Right lobe of liver (tissue), 4 donors: ENCODE measurements at regions not wholly inside any gene's neighbourhood (a gene's known extent, or its start where the extent isn't known, plus 50 kb on each side); places are given as distances from the start of the nearest gene placed in this dataset.

Source experiments
- POLR2A ChIP-seq: fragments of 450-650 bp; IDR thresholded peaks from one replicate; pipeline ENCODE4 v1.6.1; 2017; ENCODE audit warnings: antibody characterized with exemption, mild to moderate bottlenecking
- TF ChIP-seq, protein P1 (sequence below), 4 donors: fragments of 200-600 bp in 3 of 4; fragments of 450-650 bp in 1 of 4; IDR thresholded peaks; one replicate each; pipeline versions ENCODE4 v1.5.1 to v1.8.0; 2016 to 2022; ENCODE audit warnings: antibody characterized with exemption in 4 of 4, mild to moderate bottlenecking in 2 of 4
- donor health status: DM: no; HTN: no; CAD: no.
- donor health status: DM: no; HTN: no; CAD: no.
- donor health status: DM: no; HTN: yes; CAD: no.

DNA sequence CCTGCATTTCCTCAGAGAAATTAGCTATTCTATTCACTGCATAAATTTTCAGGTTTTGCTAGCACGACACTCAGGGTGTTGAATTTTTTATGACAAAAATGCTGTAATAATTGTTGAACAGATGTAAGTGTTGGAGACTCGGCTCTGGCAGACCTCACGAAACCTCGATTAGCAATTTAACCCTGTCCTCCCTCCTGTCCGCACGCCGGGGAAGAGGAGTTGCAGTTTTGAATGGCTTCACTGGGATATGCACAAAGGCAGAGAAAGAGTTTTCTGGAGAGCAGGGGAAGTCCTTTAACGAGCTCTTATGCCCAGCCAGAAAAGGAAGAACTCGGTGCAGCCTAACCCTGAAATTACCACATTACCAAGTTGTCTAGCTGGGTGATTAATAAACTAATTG lies 661.1 kb downstream of the VRK1 start:
- TF ChIP-seq, protein P1, sequence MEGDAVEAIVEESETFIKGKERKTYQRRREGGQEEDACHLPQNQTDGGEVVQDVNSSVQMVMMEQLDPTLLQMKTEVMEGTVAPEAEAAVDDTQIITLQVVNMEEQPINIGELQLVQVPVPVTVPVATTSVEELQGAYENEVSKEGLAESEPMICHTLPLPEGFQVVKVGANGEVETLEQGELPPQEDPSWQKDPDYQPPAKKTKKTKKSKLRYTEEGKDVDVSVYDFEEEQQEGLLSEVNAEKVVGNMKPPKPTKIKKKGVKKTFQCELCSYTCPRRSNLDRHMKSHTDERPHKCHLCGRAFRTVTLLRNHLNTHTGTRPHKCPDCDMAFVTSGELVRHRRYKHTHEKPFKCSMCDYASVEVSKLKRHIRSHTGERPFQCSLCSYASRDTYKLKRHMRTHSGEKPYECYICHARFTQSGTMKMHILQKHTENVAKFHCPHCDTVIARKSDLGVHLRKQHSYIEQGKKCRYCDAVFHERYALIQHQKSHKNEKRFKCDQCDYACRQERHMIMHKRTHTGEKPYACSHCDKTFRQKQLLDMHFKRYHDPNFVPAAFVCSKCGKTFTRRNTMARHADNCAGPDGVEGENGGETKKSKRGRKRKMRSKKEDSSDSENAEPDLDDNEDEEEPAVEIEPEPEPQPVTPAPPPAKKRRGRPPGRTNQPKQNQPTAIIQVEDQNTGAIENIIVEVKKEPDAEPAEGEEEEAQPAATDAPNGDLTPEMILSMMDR (IDR thresholded peaks at IDR 0.05): no peak
- TF ChIP-seq POLR2A: no peak
